Endothelial cell of umbilical vein (primary cell): ENCODE measurements at regions not wholly inside any gene's neighbourhood (a gene's known extent, or its start where the extent isn't known, plus 50 kb on each side); places are given as distances from the start of the nearest gene placed in this dataset.

Experiments used
- BruUV-seq: library from RNA; stranded (reverse); fragments of 400-500 nt; replicated peaks from 2 replicates; lab custom pipeline; 2021; lab: Mats Ljungman, UMichigan
- CTCF ChIA-PET: fragments of 300-600, 350-600 bp; sonication (Branson Sonifier 250); formaldehyde crosslinking; loops from one replicate; lab custom pipeline; 2021; ENCODE audit warnings: antibody characterized with exemption, inconsistent platforms; lab: Charles Lee
- POLR2A ChIA-PET: fragments of 300-600, 350-600 bp; sonication (Branson Sonifier 250); formaldehyde crosslinking; loops from one replicate; lab custom pipeline; 2021; ENCODE audit warnings: antibody characterized with exemption, inconsistent platforms; lab: Charles Lee
- DNase-seq: peaks from one replicate; pipeline ENCODE4 v3.0.0-alpha.2; 2011; ENCODE audit warnings: low read depth, low spot score
- FAIRE-seq: peaks from 2 replicates; lab custom pipeline; 2011; peaks lifted over from hg19 to GRCh38; lab: Jason Lieb, UNC
- H2AFZ ChIP-seq: 2 replicates; pipeline ENCODE4 v1.6.0; 2012; ENCODE audit warnings: low read depth, low read length, control low read depth, inconsistent platforms
- H3K27ac ChIP-seq: 2 replicates; pipeline ENCODE4 v1.5.1; 2011; ENCODE audit warnings: low read depth, mild to moderate bottlenecking, control low read depth, low read length, moderate library complexity; ENCODE audit not compliant: insufficient read depth
- H3K27me3 ChIP-seq, 2 experiments: 2 replicates each; pipeline versions ENCODE4 v1.6.0 to v1.6.1; 2011; ENCODE audit warnings: low read length in 2 of 2, mixed read lengths in 1 of 2; ENCODE audit not compliant: control insufficient read depth in 2 of 2, insufficient read depth in 2 of 2
- H3K36me3 ChIP-seq, 2 experiments: 2 replicates in 1 of 2; 3 replicates in 1 of 2; pipeline ENCODE4 v1.5.1; 2011; ENCODE audit warnings: low read length in 2 of 2, mild to moderate bottlenecking in 1 of 2, moderate library complexity in 1 of 2; ENCODE audit not compliant: control insufficient read depth in 2 of 2, insufficient read depth in 2 of 2; ENCODE audit errors: extremely low read depth in 1 of 2
- H3K4me1 ChIP-seq: 3 replicates; pipeline ENCODE4 v1.5.1; 2011; ENCODE audit warnings: mild to moderate bottlenecking, low read length; ENCODE audit not compliant: control insufficient read depth, insufficient read depth; ENCODE audit errors: extremely low read depth
- H3K4me2 ChIP-seq: 2 replicates; pipeline ENCODE4 v1.6.1; 2011; ENCODE audit warnings: low read length, control low read depth, mixed read lengths; ENCODE audit not compliant: insufficient read depth
- H3K4me3 ChIP-seq, 3 experiments: fragments of 200-600 bp in 1 of 3; sonication (generic), shearing (Covaris generic) in 1 of 3; replicated peaks in 1 of 3; 2 replicates each; pipeline ENCODE4 v1.5.1; 2011 to 2016; ENCODE audit warnings: control low read depth in 3 of 3, low read length in 3 of 3, mild to moderate bottlenecking in 2 of 3, inconsistent platforms in 1 of 3, low read depth in 1 of 3, moderate library complexity in 1 of 3; ENCODE audit not compliant: insufficient read depth in 1 of 3
- H3K79me2 ChIP-seq: 2 replicates; pipeline ENCODE4 v1.6.0; 2012; ENCODE audit warnings: low read length, inconsistent platforms; ENCODE audit not compliant: control insufficient read depth, insufficient read depth
- H3K9ac ChIP-seq: replicated peaks from 2 replicates; pipeline ENCODE3; 2011; ENCODE audit warnings: low read length, control low read depth; ENCODE audit not compliant: insufficient read depth; ENCODE audit errors: extremely low read depth
- H3K9me1 ChIP-seq: replicated peaks from 3 replicates; pipeline ENCODE4 v1.6.0; 2011; ENCODE audit warnings: mild to moderate bottlenecking, low read length; ENCODE audit not compliant: control insufficient read depth, insufficient read depth; ENCODE audit errors: extremely low read depth
- H3K9me3 ChIP-seq: replicated peaks from 2 replicates; pipeline ENCODE4 v1.5.1; 2012; ENCODE audit warnings: low read length, inconsistent platforms; ENCODE audit not compliant: control insufficient read depth, insufficient read depth
- H4K20me1 ChIP-seq: replicated peaks from 2 replicates; pipeline ENCODE3; 2011; ENCODE audit warnings: mild to moderate bottlenecking, low read length; ENCODE audit not compliant: control insufficient read depth, insufficient read depth; ENCODE audit errors: extremely low read depth
- CTCF ChIP-seq, 2 donors: IDR thresholded peaks; 1 replicate in 1 of 2; 2 replicates in 1 of 2; pipeline ENCODE4 v1.5.1; 2011; ENCODE audit warnings: low read length in 2 of 2, mild to moderate bottlenecking in 2 of 2, moderate library complexity in 2 of 2, control low read depth in 1 of 2, inconsistent platforms in 1 of 2, low read depth in 1 of 2; ENCODE audit not compliant: insufficient read depth in 1 of 2; ENCODE audit errors: extremely low read depth in 1 of 2
- EZH2 ChIP-seq: IDR thresholded peaks from 2 replicates; pipeline ENCODE4 v1.6.1; 2012; ENCODE audit warnings: borderline replicate concordance, low read depth, mild to moderate bottlenecking, moderate library complexity, low read length, inconsistent platforms; ENCODE audit not compliant: severe bottlenecking
- FOS ChIP-seq: IDR thresholded peaks from 2 replicates; pipeline ENCODE4 v1.6.1; 2011; ENCODE audit warnings: mild to moderate bottlenecking, low read length, moderate library complexity, borderline replicate concordance; ENCODE audit not compliant: insufficient read depth
- JUN ChIP-seq: IDR thresholded peaks from 2 replicates; pipeline ENCODE4 v1.6.1; 2011; ENCODE audit warnings: borderline replicate concordance, low read depth; ENCODE audit not compliant: insufficient read length, insufficient read depth
- MYC ChIP-seq: IDR thresholded peaks from one replicate; pipeline ENCODE4 v1.6.1; 2011; ENCODE audit warnings: mild to moderate bottlenecking, low read depth, low read length
- POLR2A ChIP-seq: IDR thresholded peaks from 2 replicates; pipeline ENCODE4 v1.6.1; 2012; ENCODE audit warnings: low read depth, mild to moderate bottlenecking, control low read depth, low read length
- POLR2AphosphoS5 ChIP-seq: IDR thresholded peaks from 2 replicates; pipeline ENCODE4 v1.6.1; 2012; ENCODE audit warnings: low read depth, mild to moderate bottlenecking, control low read depth, low read length, moderate library complexity; ENCODE audit not compliant: insufficient read depth
- dilution Hi-C: fragments of 300-500 bp; cut with MboI; formaldehyde crosslinking; loops from one replicate; pipeline ENCODE4 v1.15.0; 2019; ENCODE audit warnings: low sequenced_read_pairs; ENCODE audit not compliant: extremely low pct_ligation_motif_present
- intact Hi-C: fragments of 100-400 bp; cut with micrococcal nuclease; formaldehyde crosslinking; loops from one replicate; pipeline ENCODE4 v1.10.0; 2022
- TF ChIP-seq, protein P1 (sequence below): IDR thresholded peaks from 2 replicates; pipeline ENCODE4 v1.6.1; 2011; ENCODE audit not compliant: insufficient read depth, insufficient read length

DNA sequence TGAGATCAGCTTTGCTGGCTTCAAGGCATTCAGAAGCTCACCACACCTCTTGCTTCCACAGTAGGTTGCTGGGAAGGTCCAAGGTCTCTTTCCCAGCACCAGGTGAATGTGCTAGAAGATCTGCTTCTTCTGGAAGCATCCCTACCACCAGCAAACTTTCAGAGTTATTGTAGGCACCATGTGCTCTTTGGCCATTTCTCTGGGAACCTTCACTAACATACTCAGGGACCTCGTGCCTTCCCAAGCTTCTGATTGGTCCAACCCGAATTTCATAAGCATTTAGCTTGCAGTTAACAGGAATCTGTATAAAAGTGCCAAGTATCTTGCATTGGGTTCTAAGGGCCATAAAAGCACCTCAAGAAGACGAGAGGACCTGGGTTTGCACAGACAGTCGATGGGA lies 86.5 kb upstream of the ARL4C start:
- dilution Hi-C loops (no loop called here), intact Hi-C loops (no loop called here)
- H3K4me3 ChIP-seq, result no peak overlapping the region
- H4K20me1 ChIP-seq, result no peaks in the 10 kb centered on the region
- no peaks in the 10 kb centered on the region for H3K79me2 ChIP-seq
- no peak for TF ChIP-seq MYC
- no peak for TF ChIP-seq CTCF (IDR thresholded peaks at IDR 0.05; ENCODE audit: extremely low read depth in 1 of 2, insufficient read depth in 1 of 2, low read depth in 1 of 2, low read length in 2 of 2)
- no peak for TF ChIP-seq EZH2
- TF ChIP-seq, protein P1, sequence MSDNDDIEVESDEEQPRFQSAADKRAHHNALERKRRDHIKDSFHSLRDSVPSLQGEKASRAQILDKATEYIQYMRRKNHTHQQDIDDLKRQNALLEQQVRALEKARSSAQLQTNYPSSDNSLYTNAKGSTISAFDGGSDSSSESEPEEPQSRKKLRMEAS, result no peak
- no peak for TF ChIP-seq JUN
- no peak for TF ChIP-seq POLR2AphosphoS5
- no peak for TF ChIP-seq POLR2A
- no peak for TF ChIP-seq FOS
- BruUV-seq, result no TSS peak
- FAIRE-seq, result no peak
- H3K9ac ChIP-seq, result no peak overlapping the region
- H2AFZ ChIP-seq, result no peak overlapping the region
- H3K27me3 ChIP-seq, result peaks cover 0 to 14% of the 10 kb centered on the region in 2 experiments
- H3K27ac ChIP-seq, result no peak overlapping the region
- no peaks in the 10 kb centered on the region for H3K9me3 ChIP-seq
- DNase-seq, result no peak
- no peak overlapping the region for H3K4me2 ChIP-seq
- no peaks in the 10 kb centered on the region for H3K9me1 ChIP-seq
- no peaks in the 10 kb centered on the region for H3K4me1 ChIP-seq
- no peaks in the 10 kb centered on the region for H3K36me3 ChIP-seq
- POLR2A ChIA-PET, result no interaction called here
- CTCF ChIA-PET, result interaction anchor here (1.6 kb wide), 1 partner anchor 534 kb away, joined by 4 read pairs; no protein-coding TSS in a partner anchor
